ENCODE measurements at regions not wholly inside any gene's neighbourhood (a gene's known extent, or its start where the extent isn't known, plus 50 kb on each side); places are given as distances from the start of the nearest gene placed in this dataset.

DNA sequence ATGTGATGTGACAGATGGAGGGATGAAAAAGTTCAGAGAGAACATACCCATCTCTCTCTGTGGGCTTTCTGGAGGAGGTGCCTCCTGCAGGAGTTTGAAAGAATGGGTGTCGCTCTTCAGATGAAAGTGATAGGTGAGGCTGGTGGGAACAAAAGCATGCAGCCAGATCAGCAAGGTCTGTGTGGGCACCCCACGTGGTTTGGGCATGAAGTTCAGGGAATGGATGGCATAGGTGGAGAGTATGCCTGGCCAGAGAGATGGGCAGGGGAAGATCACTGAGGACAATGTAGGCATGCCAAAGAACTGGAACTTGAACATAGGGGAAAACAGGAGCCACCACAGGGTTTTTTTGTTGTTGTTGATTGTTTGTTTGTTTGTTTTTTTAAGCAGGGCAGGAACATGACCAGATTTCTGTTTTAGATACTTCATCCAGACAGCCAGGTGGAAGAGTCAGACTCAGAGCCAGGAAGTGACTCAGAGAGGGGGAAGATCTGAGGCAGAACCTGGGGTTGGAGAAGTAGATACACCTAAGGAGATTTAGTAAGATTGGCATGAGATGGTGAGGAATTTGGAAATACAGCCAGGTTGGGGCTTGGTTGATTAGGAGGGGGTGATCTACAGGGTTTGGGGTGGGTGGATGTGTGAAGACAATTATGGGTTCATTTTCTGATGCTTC, 64.8 kb upstream of the CLSTN2 start:
- no peak for DNase-seq (ENCODE audit: low read depth, low spot score)
- H3K4me3 Mint-ChIP-seq = no peak overlapping the region
- H3K27ac Mint-ChIP-seq (ENCODE audit: unreplicated experiment) = no peak overlapping the region
- peaks cover 4% of the 10 kb centered on the region for H3K9me3 Mint-ChIP-seq
- H3K27me3 Mint-ChIP-seq (ENCODE audit: low read depth) = peaks cover 16% of the 10 kb centered on the region
- H3K4me1 Mint-ChIP-seq = no peaks in the 10 kb centered on the region
- TF ChIP-seq, protein P1, sequence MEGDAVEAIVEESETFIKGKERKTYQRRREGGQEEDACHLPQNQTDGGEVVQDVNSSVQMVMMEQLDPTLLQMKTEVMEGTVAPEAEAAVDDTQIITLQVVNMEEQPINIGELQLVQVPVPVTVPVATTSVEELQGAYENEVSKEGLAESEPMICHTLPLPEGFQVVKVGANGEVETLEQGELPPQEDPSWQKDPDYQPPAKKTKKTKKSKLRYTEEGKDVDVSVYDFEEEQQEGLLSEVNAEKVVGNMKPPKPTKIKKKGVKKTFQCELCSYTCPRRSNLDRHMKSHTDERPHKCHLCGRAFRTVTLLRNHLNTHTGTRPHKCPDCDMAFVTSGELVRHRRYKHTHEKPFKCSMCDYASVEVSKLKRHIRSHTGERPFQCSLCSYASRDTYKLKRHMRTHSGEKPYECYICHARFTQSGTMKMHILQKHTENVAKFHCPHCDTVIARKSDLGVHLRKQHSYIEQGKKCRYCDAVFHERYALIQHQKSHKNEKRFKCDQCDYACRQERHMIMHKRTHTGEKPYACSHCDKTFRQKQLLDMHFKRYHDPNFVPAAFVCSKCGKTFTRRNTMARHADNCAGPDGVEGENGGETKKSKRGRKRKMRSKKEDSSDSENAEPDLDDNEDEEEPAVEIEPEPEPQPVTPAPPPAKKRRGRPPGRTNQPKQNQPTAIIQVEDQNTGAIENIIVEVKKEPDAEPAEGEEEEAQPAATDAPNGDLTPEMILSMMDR (conservative IDR thresholded peaks at IDR 0.05) = no peak
- H3K36me3 Mint-ChIP-seq (ENCODE audit: low read depth) = no peaks in the 10 kb centered on the region

DNA sequence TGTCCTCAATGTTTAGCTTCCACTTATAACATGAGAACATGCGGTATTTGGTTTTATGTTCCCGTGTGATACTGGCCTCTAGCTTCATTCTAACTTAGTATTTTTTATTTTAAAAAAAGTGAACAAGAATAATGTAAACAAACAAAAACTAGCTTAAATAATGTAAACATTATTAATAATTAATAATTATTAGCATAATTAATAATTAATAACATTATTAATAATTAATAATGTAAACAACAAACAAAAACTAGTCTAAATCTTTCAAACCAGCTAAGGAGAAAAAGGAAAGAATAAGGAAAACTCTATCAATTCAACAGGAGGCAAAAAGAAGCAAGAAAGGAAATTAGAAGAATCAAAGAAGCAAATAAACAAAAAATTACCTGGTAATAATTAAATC, 66.2 kb upstream of the CLSTN2 start:
- no peaks in the 10 kb centered on the region for H3K36me3 Mint-ChIP-seq (ENCODE audit: low read depth)
- TF ChIP-seq, protein P1 (conservative IDR thresholded peaks at IDR 0.05) = no peak
- no peaks in the 10 kb centered on the region for H3K4me1 Mint-ChIP-seq
- no peaks in the 10 kb centered on the region for H3K9me3 Mint-ChIP-seq
- DNase-seq (ENCODE audit: low read depth, low spot score) = no peak
- no peak overlapping the region for H3K27ac Mint-ChIP-seq (ENCODE audit: unreplicated experiment)
- peaks cover 20% of the 10 kb centered on the region for H3K27me3 Mint-ChIP-seq (ENCODE audit: low read depth)
- H3K4me3 Mint-ChIP-seq = no peak overlapping the region

DNA sequence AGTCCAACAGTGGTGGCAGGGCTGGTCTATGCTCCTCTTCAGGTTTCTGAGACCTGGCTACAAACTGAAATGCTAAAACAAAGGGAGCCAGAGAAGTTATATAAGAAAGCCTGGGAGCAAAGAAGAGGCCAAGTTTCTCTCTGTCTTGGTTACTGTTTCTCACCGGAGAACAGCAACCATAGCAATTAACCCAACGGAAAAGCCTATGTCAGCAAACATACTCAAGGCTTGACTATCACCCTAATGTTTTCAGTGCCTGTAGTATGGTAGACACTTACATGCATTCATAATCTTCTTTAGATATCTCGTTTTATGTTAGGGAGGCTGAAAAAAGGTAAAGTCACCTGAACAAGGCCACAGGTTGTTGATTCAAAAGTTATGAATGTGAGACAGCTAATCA, 86.3 kb upstream of the CLSTN2 start:
- H3K27me3 Mint-ChIP-seq (ENCODE audit: low read depth) = peaks cover 7% of the 10 kb centered on the region
- H3K4me1 Mint-ChIP-seq = peaks cover 8% of the 10 kb centered on the region
- TF ChIP-seq, protein P1 (conservative IDR thresholded peaks at IDR 0.05) = no peak

DNA sequence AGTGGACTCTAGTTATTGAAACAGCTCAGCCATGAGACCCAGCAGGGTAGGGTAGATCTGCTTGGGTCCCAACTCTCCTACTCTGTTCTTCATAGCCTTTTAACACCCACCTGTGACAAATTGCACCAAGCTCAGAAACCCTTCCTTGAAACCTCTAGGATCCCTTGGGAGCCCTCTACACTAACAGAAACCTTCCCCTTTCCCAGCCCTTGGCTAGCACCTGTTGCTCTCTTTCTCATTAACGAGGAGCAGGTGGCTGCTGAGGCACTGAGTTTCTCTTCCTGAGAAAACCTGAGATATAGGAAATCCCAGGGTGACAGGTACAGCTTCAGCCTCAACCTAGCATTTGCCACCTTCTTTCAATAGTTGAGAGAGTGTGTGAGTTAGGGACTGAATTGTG, 88.3 kb upstream of the CLSTN2 start:
- TF ChIP-seq, protein P1 (conservative IDR thresholded peaks at IDR 0.05) = no peak
- H3K4me3 Mint-ChIP-seq = no peak overlapping the region
- peaks cover 4% of the 10 kb centered on the region for H3K36me3 Mint-ChIP-seq (ENCODE audit: low read depth)
- H3K9me3 Mint-ChIP-seq = peaks cover 12% of the 10 kb centered on the region
- no peak for DNase-seq (ENCODE audit: low read depth, low spot score)
- peaks cover 3% of the 10 kb centered on the region for H3K27me3 Mint-ChIP-seq (ENCODE audit: low read depth)
- peaks cover 8% of the 10 kb centered on the region for H3K4me1 Mint-ChIP-seq
- H3K27ac Mint-ChIP-seq (ENCODE audit: unreplicated experiment) = no peak overlapping the region

More for the DNA sequence above, 86.3 kb upstream of the CLSTN2 start:
- DNase-seq (ENCODE audit: low read depth, low spot score) = no peak
- Mint-ChIP-seq H3K36me3 (ENCODE audit: low read depth) (peaks cover 4% of the 10 kb centered on the region), H3K27ac (ENCODE audit: unreplicated experiment) (no peak overlapping the region), H3K9me3 (peaks cover 17% of the 10 kb centered on the region), H3K4me3 (no peak overlapping the region)

DNA sequence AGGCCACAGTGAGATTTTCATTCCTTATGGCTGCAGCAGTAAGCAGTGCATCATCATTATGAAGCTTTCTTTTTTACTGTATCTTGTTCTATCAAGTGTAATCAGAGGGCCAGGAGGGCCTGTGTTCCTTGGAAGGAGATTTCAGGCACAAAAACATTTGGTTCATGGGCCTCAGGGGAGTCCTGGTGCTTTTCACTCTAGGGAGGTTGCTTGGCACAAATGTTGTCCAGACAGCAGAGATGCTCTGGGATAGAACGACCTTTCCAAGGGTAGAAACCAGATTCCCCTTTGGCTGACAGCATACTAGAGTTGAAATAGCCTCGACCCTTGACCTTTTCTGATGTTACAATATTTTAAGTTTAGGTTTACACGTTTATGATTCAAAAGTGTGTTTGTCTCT, 95.3 kb upstream of the CLSTN2 start:
- TF ChIP-seq, protein P1 (conservative IDR thresholded peaks at IDR 0.05) = no peak
- Mint-ChIP-seq H3K27me3 (ENCODE audit: low read depth) (no peaks in the 10 kb centered on the region), H3K4me1 (no peaks in the 10 kb centered on the region), H3K36me3 (ENCODE audit: low read depth) (no peaks in the 10 kb centered on the region), H3K9me3 (no peaks in the 10 kb centered on the region), H3K4me3 (no peak overlapping the region), H3K27ac (ENCODE audit: unreplicated experiment) (no peak overlapping the region)
- DNase-seq (ENCODE audit: low read depth, low spot score) = no peak

Data from neural crest cell (in vitro differentiated cells).